ENCODE measurements at regions not wholly inside any gene's neighbourhood (a gene's known extent, or its start where the extent isn't known, plus 50 kb on each side); places are given as distances from the start of the nearest gene placed in this dataset.

DNA sequence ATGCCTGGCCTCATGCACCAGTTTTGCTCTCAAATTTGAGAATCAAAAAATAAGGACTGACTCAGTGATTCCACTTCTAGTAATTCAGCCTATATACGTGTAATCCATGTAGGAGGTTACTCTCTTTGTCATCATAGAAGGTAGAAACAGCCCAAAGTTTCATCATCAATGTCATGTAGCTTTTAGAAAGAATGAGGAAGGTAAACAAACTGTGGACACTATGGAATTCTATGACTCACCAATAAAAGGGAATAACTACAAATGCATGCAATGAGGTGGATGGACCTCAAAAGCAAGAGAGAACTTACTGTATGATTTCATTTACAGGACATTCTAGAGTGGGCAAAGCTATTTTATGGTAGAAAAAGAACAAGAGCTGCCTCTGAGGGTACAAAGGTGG, 93.2 kb upstream of the LRIG1 start:
- 94% methylated on average over 1 of the region's 1 CpG for WGBS
- intact Hi-C loops (cut with DNase I), result no loop called here
- ATAC-seq, result no peak

DNA sequence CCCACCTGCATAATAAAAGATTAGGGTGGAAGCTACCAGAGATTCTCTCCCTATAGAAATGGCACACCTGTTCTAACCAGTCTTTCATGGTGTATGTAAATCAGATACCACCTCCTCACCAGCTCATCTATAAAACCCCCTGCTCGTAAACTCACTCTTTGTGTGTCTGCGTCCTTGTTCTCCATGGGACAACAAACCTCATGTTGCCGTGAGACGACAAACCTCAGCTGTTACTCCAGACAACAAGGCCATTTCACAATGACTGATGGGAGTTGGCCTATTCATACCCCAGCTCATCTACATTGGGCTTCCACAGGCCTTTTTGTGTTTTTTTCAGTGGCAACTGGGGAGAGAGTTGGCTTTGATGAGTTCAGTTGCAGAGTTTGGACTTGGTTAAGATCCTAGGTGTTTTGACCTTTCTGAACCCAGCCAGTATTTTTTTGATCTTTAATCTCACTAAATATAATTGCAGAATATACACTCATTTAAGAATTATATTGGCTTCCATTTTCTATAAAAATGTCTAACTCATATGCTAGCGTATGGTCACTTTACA, 96.6 kb upstream of the LRIG1 start:
- H3K27ac ChIP-seq (ENCODE audit: low read length), result no peak overlapping the region
- ATAC-seq, result no peak
- intact Hi-C loops (cut with DNase I), result no loop called here
- no peak overlapping the region for H3K4me3 ChIP-seq (ENCODE audit: low read length)
- no peak for DNase-seq
- no peaks in the 10 kb centered on the region for H3K27me3 ChIP-seq (ENCODE audit: control insufficient read depth, insufficient read depth)
- H3K4me1 ChIP-seq (ENCODE audit: control insufficient read depth, insufficient read depth, low read length), result no peaks in the 10 kb centered on the region
- 92% methylated on average over 5 of the region's 5 CpGs for WGBS
- H3K9me3 ChIP-seq (ENCODE audit: control insufficient read depth, low read length), result no peaks in the 10 kb centered on the region

More for the DNA sequence above, 93.2 kb upstream of the LRIG1 start:
- no peaks in the 10 kb centered on the region for H3K9me3 ChIP-seq (ENCODE audit: control insufficient read depth, low read length)
- H3K4me3 ChIP-seq (ENCODE audit: low read length), result no peak overlapping the region
- H3K4me1 ChIP-seq (ENCODE audit: control insufficient read depth, insufficient read depth, low read length), result no peaks in the 10 kb centered on the region
- DNase-seq, result no peak
- no peak overlapping the region for H3K27ac ChIP-seq (ENCODE audit: low read length)
- H3K27me3 ChIP-seq (ENCODE audit: control insufficient read depth, insufficient read depth), result no peaks in the 10 kb centered on the region

DNA sequence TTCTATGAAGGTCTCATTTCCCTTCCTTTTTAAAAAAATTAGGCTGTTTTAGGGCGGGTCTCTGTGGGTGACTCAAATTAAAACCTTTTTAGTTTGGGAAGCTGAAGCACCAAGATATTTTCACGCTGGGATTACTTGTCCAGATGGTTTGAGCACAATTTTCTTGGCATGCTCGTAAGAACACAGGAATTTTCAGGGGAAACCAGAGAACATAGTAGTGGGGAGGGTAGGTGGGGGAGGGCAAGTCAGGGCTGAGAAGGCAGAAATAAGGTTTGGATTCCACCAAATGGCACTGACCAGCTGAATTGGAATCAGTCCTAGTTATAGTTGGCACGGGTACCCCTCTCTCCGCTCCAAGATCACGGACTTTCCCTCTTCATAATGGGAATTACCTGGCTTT, 97.3 kb upstream of the LRIG1 start:
- DNase-seq, result no peak
- Histone ChIP-seq H3K9me3 (ENCODE audit: control insufficient read depth, low read length) (no peaks in the 10 kb centered on the region), H3K27ac (ENCODE audit: low read length) (no peak overlapping the region), H3K4me3 (ENCODE audit: low read length) (no peak overlapping the region), H3K4me1 (ENCODE audit: control insufficient read depth, insufficient read depth, low read length) (no peaks in the 10 kb centered on the region), H3K27me3 (ENCODE audit: control insufficient read depth, insufficient read depth) (no peaks in the 10 kb centered on the region)
- intact Hi-C loops (cut with DNase I), result no loop called here
- ATAC-seq, result no peak
- WGBS, result 66% methylated on average over 6 of the region's 6 CpGs

DNA sequence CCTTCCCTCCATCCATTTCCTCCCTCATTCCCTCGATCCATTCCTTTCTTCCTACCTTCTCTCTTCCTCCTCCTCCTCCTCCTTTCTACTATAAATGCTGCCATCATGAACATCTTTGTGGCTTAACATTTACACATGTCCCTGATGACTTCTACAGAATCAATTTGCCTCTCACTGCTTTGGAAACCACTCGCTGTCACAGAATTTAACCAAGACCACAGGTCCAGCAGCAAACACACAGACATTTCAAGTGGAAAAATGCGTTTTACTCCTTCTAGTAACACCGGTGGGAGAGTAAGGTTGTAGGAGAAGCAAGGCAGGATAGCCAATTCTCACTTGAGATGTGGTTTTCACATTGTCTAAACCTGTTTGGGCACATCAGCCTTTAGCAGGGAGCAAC, 101.4 kb upstream of the LRIG1 start:
- DNase-seq (no peak), ATAC-seq (no peak)
- WGBS, result 81% methylated on average over 4 of the region's 4 CpGs
- Histone ChIP-seq H3K27ac (ENCODE audit: low read length) (no peak overlapping the region), H3K4me3 (ENCODE audit: low read length) (no peak overlapping the region), H3K9me3 (ENCODE audit: control insufficient read depth, low read length) (no peaks in the 10 kb centered on the region), H3K27me3 (ENCODE audit: control insufficient read depth, insufficient read depth) (no peaks in the 10 kb centered on the region), H3K4me1 (ENCODE audit: control insufficient read depth, insufficient read depth, low read length) (no peaks in the 10 kb centered on the region)
- intact Hi-C loops (cut with DNase I), result no loop called here

DNA sequence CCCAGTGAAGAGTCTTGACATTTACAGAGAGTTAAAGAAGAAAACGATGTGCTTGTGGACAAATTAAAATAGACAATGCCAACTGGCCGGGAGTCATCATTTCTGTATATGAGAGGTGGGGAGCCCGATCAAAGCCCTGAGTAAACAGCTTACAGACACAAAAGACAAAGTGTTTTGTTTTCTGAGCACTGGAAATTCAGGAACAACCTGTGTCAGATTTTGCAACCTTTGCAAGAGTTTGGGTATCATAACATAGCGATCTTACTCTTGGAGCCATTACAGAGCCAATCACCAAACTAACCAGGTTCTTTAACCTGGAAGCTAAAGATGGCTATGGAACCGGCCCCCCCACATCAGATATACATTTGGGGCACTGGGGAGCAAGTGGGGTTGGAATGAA, 101.9 kb upstream of the LRIG1 start:
- ATAC-seq (no peak), DNase-seq (no peak)
- Histone ChIP-seq H3K4me1 (ENCODE audit: control insufficient read depth, insufficient read depth, low read length) (no peaks in the 10 kb centered on the region), H3K27me3 (ENCODE audit: control insufficient read depth, insufficient read depth) (no peaks in the 10 kb centered on the region), H3K4me3 (ENCODE audit: low read length) (no peak overlapping the region), H3K27ac (ENCODE audit: low read length) (no peak overlapping the region), H3K9me3 (ENCODE audit: control insufficient read depth, low read length) (no peaks in the 10 kb centered on the region)
- intact Hi-C loops (cut with DNase I), result no loop called here
- 86% methylated on average over 5 of the region's 5 CpGs for WGBS

DNA sequence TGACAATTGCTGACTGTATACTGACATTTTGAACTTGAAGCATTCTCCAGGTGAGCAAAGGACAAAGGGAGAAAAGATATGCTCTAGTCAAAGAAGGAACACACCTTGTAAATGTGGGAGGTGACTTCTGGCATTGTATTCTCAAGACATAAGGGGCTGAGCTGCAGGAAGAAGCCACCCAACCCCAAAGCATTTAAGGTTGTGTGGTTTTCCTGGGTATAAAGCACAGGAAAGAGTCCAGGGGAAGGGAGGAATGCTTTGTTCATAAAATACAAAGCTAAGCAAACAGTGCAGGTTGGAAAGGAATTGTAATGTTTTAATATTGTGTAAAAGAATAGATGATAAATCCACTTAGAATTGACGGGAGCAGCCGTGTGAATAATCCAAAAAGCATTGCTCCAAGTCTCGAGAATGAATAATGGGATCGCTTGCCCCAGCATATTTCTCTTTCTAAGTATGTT, 102.4 kb upstream of the LRIG1 start:
- no peaks in the 10 kb centered on the region for H3K4me1 ChIP-seq (ENCODE audit: control insufficient read depth, insufficient read depth, low read length)
- WGBS, result 64% methylated on average over 4 of the region's 4 CpGs
- H3K27ac ChIP-seq (ENCODE audit: low read length), result no peak overlapping the region
- intact Hi-C loops (cut with DNase I), result no loop called here
- no peak overlapping the region for H3K4me3 ChIP-seq (ENCODE audit: low read length)
- no peak for DNase-seq
- no peaks in the 10 kb centered on the region for H3K27me3 ChIP-seq (ENCODE audit: control insufficient read depth, insufficient read depth)
- no peak for ATAC-seq
- H3K9me3 ChIP-seq (ENCODE audit: control insufficient read depth, low read length), result no peaks in the 10 kb centered on the region

DNA sequence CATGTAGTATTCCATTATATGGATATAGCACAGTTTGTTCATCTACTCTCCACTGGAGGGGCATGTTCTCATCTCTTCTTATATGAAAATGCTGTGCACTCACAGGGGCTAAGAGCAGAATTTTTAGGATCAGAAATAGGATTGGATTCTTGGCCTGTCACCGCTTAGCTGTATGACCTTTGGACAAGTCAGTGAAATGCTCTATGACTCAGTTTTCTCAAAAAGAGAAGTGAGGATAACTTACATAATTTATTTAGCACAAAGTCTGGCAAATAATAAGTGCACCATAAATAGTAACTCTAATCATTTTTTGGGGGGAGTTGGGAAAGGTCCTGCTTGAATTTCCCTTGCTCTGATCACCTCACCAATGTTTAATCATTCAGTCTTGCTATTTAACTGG, 103.7 kb upstream of the LRIG1 start:
- WGBS, result 80% methylated on average over 1 of the region's 1 CpG
- no peaks in the 10 kb centered on the region for H3K4me1 ChIP-seq (ENCODE audit: control insufficient read depth, insufficient read depth, low read length)

DNA sequence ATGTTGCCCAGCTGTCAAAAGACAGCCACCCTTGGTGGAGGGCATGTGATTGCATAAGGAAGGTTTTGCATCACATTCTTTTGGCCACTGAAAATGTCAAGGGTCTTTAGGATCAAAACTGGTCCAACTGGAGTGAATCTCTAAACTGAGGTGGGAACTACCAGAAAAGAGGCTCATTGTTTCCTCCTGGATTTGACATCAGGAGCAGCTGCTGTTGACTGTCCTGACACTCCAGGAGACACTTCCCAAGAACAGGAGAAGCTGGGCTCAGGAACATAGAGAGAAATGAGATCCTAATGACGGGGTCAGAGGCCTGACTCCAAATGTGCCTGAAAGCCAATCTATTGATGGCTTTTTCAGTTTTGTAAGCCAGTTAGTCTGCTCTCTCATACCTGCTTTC, 105.3 kb upstream of the LRIG1 start:
- no peak for DNase-seq
- no peaks in the 10 kb centered on the region for H3K9me3 ChIP-seq (ENCODE audit: control insufficient read depth, low read length)
- no peaks in the 10 kb centered on the region for H3K27me3 ChIP-seq (ENCODE audit: control insufficient read depth, insufficient read depth)
- intact Hi-C loops (cut with DNase I), result no loop called here
- H3K4me3 ChIP-seq (ENCODE audit: low read length), result no peak overlapping the region
- ATAC-seq, result no peak
- 90% methylated on average over 1 of the region's 1 CpG for WGBS
- H3K4me1 ChIP-seq (ENCODE audit: control insufficient read depth, insufficient read depth, low read length), result no peaks in the 10 kb centered on the region
- H3K27ac ChIP-seq (ENCODE audit: low read length), result no peak overlapping the region

More for the DNA sequence above, 103.7 kb upstream of the LRIG1 start:
- H3K27me3 ChIP-seq (ENCODE audit: control insufficient read depth, insufficient read depth), result no peaks in the 10 kb centered on the region
- no peak overlapping the region for H3K27ac ChIP-seq (ENCODE audit: low read length)
- no peak for ATAC-seq
- no peaks in the 10 kb centered on the region for H3K9me3 ChIP-seq (ENCODE audit: control insufficient read depth, low read length)
- DNase-seq, result no peak
- intact Hi-C loops (cut with DNase I), result no loop called here
- no peak overlapping the region for H3K4me3 ChIP-seq (ENCODE audit: low read length)

DNA sequence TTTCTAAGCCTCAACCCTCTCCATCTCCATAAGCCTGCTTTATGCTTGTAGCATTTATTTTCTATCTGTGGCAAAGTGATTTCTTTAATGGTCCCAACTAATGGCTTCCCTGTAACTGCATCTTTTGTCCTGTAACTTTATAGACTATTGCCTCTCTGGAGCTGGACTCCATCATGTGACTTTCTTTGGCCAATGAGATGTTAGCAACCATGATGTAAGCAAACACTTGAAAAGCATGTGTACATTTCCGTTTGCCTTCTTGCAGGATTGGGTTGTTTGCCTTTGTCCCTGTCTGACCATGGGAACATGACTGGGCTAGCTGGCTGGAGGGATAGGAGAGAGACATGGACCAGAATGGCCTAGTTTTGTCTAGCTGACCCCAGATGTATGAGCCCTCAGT, 106.0 kb upstream of the LRIG1 start:
- DNase-seq (no peak), ATAC-seq (no peak)
- WGBS, result 86% methylated on average over 1 of the region's 1 CpG
- Histone ChIP-seq H3K27ac (ENCODE audit: low read length) (no peak overlapping the region), H3K4me3 (ENCODE audit: low read length) (no peak overlapping the region), H3K4me1 (ENCODE audit: control insufficient read depth, insufficient read depth, low read length) (no peaks in the 10 kb centered on the region), H3K27me3 (ENCODE audit: control insufficient read depth, insufficient read depth) (no peaks in the 10 kb centered on the region), H3K9me3 (ENCODE audit: control insufficient read depth, low read length) (no peaks in the 10 kb centered on the region)
- intact Hi-C loops (cut with DNase I), result no loop called here

DNA sequence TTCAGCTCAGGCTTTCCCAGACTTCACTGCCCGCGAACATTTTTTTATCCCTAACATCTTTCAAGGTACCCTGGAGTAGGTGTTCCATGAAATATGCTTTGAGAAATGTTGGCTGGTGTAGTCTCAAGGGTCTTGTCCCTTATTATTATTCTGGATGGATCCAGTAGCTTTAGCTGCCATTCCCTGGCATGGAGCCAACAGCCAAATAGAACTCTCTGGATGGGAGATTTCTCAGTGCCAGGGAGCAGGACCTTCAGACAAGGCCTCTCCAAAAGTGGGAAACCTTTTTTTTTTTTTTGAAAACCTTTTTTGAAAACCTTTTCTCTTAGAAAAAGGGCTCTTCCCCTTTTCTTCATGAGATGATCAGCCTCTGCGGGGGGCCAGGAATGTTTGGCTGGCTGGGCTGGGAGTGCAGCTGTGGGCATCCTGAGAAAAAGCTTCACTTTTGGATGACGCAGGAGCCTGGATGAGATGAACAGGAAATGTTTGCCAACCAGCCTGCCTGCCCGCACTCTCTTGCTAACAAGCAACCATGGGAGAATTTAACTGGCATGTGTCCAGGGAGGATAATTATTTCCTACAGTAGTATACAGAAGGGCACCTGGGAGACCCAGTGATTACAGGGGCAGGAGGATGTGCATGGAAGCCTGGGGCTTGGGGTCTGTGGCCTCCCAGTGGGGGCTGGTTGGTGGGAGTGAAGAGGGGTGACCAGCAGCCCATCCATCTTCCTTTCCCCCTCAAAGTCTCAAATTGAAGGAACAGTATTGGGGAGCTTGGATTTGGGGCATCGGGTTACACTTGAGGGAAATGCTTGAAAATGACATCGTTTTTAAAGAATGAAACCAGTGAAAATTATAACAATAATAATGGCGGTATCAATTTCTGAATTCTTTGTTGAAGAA, 109.1 kb upstream of the LRIG1 start:
- DNase-seq (no peak), ATAC-seq (no peak)
- intact Hi-C loops (cut with DNase I), result no loop called here
- Histone ChIP-seq H3K27ac (ENCODE audit: low read length) (no peak overlapping the region), H3K27me3 (ENCODE audit: control insufficient read depth, insufficient read depth) (no peaks in the 10 kb centered on the region), H3K4me3 (ENCODE audit: low read length) (no peak overlapping the region), H3K9me3 (ENCODE audit: control insufficient read depth, low read length) (no peaks in the 10 kb centered on the region), H3K4me1 (ENCODE audit: control insufficient read depth, insufficient read depth, low read length) (no peaks in the 10 kb centered on the region)
- WGBS, result 77% methylated on average over 8 of the region's 8 CpGs

DNA sequence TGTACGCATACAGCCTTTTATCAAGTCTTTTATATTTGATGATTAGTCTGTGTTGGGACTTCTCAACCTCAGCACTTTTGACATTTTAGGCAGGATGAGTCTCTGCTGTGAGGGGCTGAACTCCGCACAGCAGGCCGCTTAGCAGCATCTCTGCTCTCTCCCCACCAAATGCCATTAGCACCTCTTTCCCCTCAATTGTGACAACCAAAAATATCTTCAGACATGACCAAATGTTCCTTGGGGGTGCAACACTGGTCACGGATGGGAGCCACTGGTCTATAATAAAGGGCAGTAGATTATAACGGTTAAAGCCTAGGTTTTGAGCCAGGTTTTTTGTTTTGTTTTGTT, 109.7 kb upstream of the LRIG1 start:
- ATAC-seq (no peak), DNase-seq (no peak)
- WGBS, result 95% methylated on average over 5 of the region's 5 CpGs
- no peak overlapping the region for H3K27ac ChIP-seq (ENCODE audit: low read length)
- no peaks in the 10 kb centered on the region for H3K9me3 ChIP-seq (ENCODE audit: control insufficient read depth, low read length)
- H3K4me1 ChIP-seq (ENCODE audit: control insufficient read depth, insufficient read depth, low read length), result no peaks in the 10 kb centered on the region
- no peak overlapping the region for H3K4me3 ChIP-seq (ENCODE audit: low read length)
- intact Hi-C loops (cut with DNase I), result no loop called here
- H3K27me3 ChIP-seq (ENCODE audit: control insufficient read depth, insufficient read depth), result no peaks in the 10 kb centered on the region

Data from right cardiac atrium (tissue), 5 donors.